ENCODE measurements at regions not wholly inside any gene's neighbourhood (a gene's known extent, or its start where the extent isn't known, plus 50 kb on each side); places are given as distances from the start of the nearest gene placed in this dataset.
A peak's percentile ranks its signal among the peaks of the same experiment; 100 is the strongest.
"Not testable (repeated sequence)": the region's sequence is repeated elsewhere in the genome, so short reads cannot be mapped to it uniquely, and the experiment has no call there.

- DNase-seq = no peak
These were observed 74.1 kb upstream of the CCL21 start for GRCh38 chr9:34783951-34784487.

GRCh38 chr9:34782372-34782771 lies 72.4 kb upstream of the CCL21 start:
- no peak for DNase-seq

- DNase-seq = no peak
These were observed 67.7 kb upstream of the CCL21 start for GRCh38 chr9:34777666-34778065.

- DNase-seq = no peak
These were observed 64.0 kb upstream of the CCL21 start for GRCh38 chr9:34773955-34774354.

GRCh38 chr9:34773306-34773910 lies 63.5 kb upstream of the CCL21 start:
- no peak for DNase-seq

- DNase-seq = no peak
These were observed 61.1 kb upstream of the CCL21 start for GRCh38 chr9:34771007-34771406.

GRCh38 chr9:34767087-34767486 lies 57.2 kb upstream of the CCL21 start:
- not testable (repeated sequence) for DNase-seq

GRCh38 chr9:34760196-34761040 lies 50.5 kb upstream of the CCL21 start:
- peak; percentile 20 for DNase-seq
